CD4-positive, CD25-positive, alpha-beta regulatory T cell (primary cell): ENCODE measurements at regions not wholly inside any gene's neighbourhood (a gene's known extent, or its start where the extent isn't known, plus 50 kb on each side); places are given as distances from the start of the nearest gene placed in this dataset.

Source experiments
- ATAC-seq, 2 donors: fragments of 150-1000 bp; cut with Tn5 transposase; one replicate each; pipeline ENCODE4 v1.10.0; 2021; ENCODE audit warnings: low read depth in 2 of 2, moderate number of reproducible peaks in 2 of 2, moderate library complexity in 1 of 2
- DNase-seq, 3 donors: peaks; one replicate each; pipeline versions ENCODE4 v3.0.0 to v3.0.0-alpha.2; 2012 to 2022; ENCODE audit warnings: mixed read lengths in 1 of 3
- H3K27ac ChIP-seq: one replicate; pipeline ENCODE4 v1.7.0; 2013; ENCODE audit warnings: mild to moderate bottlenecking, low read length; ENCODE audit not compliant: insufficient read depth, poor library complexity, severe bottlenecking
- H3K27me3 ChIP-seq: one replicate; pipeline ENCODE4 v1.7.0; 2013; ENCODE audit warnings: low read length; ENCODE audit not compliant: control insufficient read depth, insufficient read depth
- H3K36me3 ChIP-seq: one replicate; pipeline ENCODE4 v1.7.0; 2013; ENCODE audit warnings: mild to moderate bottlenecking, low read length, moderate library complexity; ENCODE audit not compliant: control insufficient read depth, insufficient read depth
- H3K4me1 ChIP-seq: 2 replicates; pipeline ENCODE4 v1.7.0; 2013; ENCODE audit warnings: mild to moderate bottlenecking, low read length; ENCODE audit not compliant: insufficient read depth, control insufficient read depth, poor library complexity, severe bottlenecking
- H3K4me3 ChIP-seq: one replicate; pipeline ENCODE4 v1.7.0; 2013; ENCODE audit warnings: low read depth, mild to moderate bottlenecking, low read length, moderate library complexity
- H3K9me3 ChIP-seq, 2 experiments: 1 replicate in 1 of 2; 2 replicates in 1 of 2; pipeline ENCODE4 v1.7.0; 2013; ENCODE audit warnings: low read length in 2 of 2, mild to moderate bottlenecking in 1 of 2, moderate library complexity in 1 of 2; ENCODE audit not compliant: control insufficient read depth in 2 of 2
- H3K27ac Mint-ChIP-seq, 3 donors: one replicate each; pipeline ENCODE4 v1.8.0; 2020 to 2022; ENCODE audit warnings: mild to moderate bottlenecking in 3 of 3, mixed read lengths in 3 of 3, moderate library complexity in 2 of 3
- H3K27me3 Mint-ChIP-seq: one replicate; pipeline ENCODE4 v1.8.0; 2022; ENCODE audit warnings: mild to moderate bottlenecking, mixed read lengths
- H3K36me3 Mint-ChIP-seq: one replicate; pipeline ENCODE4 v1.8.0; 2020; ENCODE audit warnings: mixed read lengths
- H3K4me1 Mint-ChIP-seq, 4 donors: one replicate each; pipeline ENCODE4 v1.8.0; 2020 to 2022; ENCODE audit warnings: mixed read lengths in 4 of 4, mild to moderate bottlenecking in 1 of 4
- H3K4me3 Mint-ChIP-seq, 4 donors: one replicate each; pipeline ENCODE4 v1.8.0; 2020 to 2022; ENCODE audit warnings: mild to moderate bottlenecking in 4 of 4, mixed read lengths in 4 of 4, moderate library complexity in 3 of 4
- H3K9me3 Mint-ChIP-seq, 7 donors: one replicate each; pipeline ENCODE4 v1.8.0; 2020 to 2022; ENCODE audit warnings: mixed read lengths in 7 of 7, mild to moderate bottlenecking in 3 of 7, moderate library complexity in 2 of 7

GRCh38 chr4:184528051-184528450, 53.7 kb upstream of the IRF2 start:
- no peak for DNase-seq
- Mint-ChIP-seq H3K9me3 (peaks cover 2 to 19% (median 5%) of the 10 kb centered on the region in 7 donors), H3K27ac (peak overlapping the region in 1 of 3 donors; percentile 10), H3K4me3 (no peak overlapping the region), H3K27me3 (no peaks in the 10 kb centered on the region), H3K36me3 (peaks cover 6% of the 10 kb centered on the region), H3K4me1 (peaks cover 9 to 27% (median 15%) of the 10 kb centered on the region in 4 donors)
- Histone ChIP-seq H3K4me1 (no peaks in the 10 kb centered on the region), H3K36me3 (no peaks in the 10 kb centered on the region), H3K4me3 (no peak overlapping the region), H3K27me3 (no peaks in the 10 kb centered on the region), H3K27ac (no peak overlapping the region), H3K9me3 (no peaks in the 10 kb centered on the region)
- ATAC-seq = no peak

- Histone ChIP-seq H3K36me3 (no peaks in the 10 kb centered on the region), H3K9me3 (no peaks in the 10 kb centered on the region), H3K4me1 (no peaks in the 10 kb centered on the region), H3K27me3 (no peaks in the 10 kb centered on the region), H3K27ac (no peak overlapping the region), H3K4me3 (no peak overlapping the region)
- Mint-ChIP-seq H3K36me3 (peaks cover 6% of the 10 kb centered on the region), H3K27me3 (no peaks in the 10 kb centered on the region), H3K4me1 (peaks cover 9 to 18% (median 13%) of the 10 kb centered on the region in 4 donors), H3K9me3 (peaks cover 2 to 19% (median 5%) of the 10 kb centered on the region in 7 donors), H3K4me3 (no peak overlapping the region), H3K27ac (peak overlapping the region in 1 of 3 donors; percentile 14)
- DNase-seq = no peak
- no peak for ATAC-seq
These were observed 51.9 kb upstream of the IRF2 start for GRCh38 chr4:184526228-184526627.
